AG04449 (cell line): ENCODE measurements at regions not wholly inside any gene's neighbourhood (a gene's known extent, or its start where the extent isn't known, plus 50 kb on each side); places are given as distances from the start of the nearest gene placed in this dataset.

Source experiments
- CTCF ChIA-PET: fragments of 350-600 bp; formaldehyde crosslinking; extraction: SDS; loops from one replicate; lab custom pipeline; 2021; ENCODE audit warnings: antibody characterized with exemption; lab: Yijun Ruan, JAX
- POLR2A ChIA-PET: fragments of 400-600, 350-600 bp; formaldehyde crosslinking; extraction: SDS; loops from one replicate; lab custom pipeline; 2020; ENCODE audit warnings: antibody characterized with exemption, inconsistent platforms; lab: Yijun Ruan, JAX
- DNase-seq: peaks from one replicate; pipeline ENCODE4 v3.0.0-alpha.2; 2010; ENCODE audit warnings: low read depth, low spot score
- H3K4me3 ChIP-seq: 2 replicates; pipeline ENCODE4 v1.5.1; 2011; ENCODE audit warnings: low read depth, mild to moderate bottlenecking, control low read depth, low read length
- TF ChIP-seq, protein P1 (sequence below): IDR thresholded peaks from one replicate; pipeline ENCODE4 v1.5.1; 2011; ENCODE audit warnings: mild to moderate bottlenecking, moderate library complexity, low read length, control low read depth, inconsistent platforms; ENCODE audit not compliant: insufficient read depth; ENCODE audit errors: missing control alignments

DNA sequence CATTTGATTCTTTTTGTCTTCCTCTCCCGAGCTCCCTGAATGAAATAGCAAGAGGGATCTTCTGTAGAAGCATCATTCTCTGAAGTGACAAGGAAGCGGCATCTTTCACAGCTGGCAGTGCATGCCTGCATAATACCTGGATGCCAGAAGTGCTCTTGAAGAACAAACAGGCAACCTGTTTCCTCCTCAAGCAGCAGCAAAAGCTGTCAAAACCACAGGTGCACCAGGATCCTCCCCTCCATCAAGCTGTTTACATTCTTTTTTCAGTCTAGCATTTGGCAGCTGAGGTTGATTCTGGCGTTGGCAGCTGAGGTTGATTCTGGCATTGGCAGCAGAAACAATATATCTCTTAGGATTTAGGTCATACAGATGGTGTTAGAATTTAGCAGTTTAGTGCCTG lies 979.0 kb downstream of the TUSC7 start:
- DNase-seq, result no peak
- no peak overlapping the region for H3K4me3 ChIP-seq
- ChIA-PET POLR2A (no interaction called here), CTCF (no interaction called here)
- TF ChIP-seq, protein P1, sequence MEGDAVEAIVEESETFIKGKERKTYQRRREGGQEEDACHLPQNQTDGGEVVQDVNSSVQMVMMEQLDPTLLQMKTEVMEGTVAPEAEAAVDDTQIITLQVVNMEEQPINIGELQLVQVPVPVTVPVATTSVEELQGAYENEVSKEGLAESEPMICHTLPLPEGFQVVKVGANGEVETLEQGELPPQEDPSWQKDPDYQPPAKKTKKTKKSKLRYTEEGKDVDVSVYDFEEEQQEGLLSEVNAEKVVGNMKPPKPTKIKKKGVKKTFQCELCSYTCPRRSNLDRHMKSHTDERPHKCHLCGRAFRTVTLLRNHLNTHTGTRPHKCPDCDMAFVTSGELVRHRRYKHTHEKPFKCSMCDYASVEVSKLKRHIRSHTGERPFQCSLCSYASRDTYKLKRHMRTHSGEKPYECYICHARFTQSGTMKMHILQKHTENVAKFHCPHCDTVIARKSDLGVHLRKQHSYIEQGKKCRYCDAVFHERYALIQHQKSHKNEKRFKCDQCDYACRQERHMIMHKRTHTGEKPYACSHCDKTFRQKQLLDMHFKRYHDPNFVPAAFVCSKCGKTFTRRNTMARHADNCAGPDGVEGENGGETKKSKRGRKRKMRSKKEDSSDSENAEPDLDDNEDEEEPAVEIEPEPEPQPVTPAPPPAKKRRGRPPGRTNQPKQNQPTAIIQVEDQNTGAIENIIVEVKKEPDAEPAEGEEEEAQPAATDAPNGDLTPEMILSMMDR, result no peak

DNA sequence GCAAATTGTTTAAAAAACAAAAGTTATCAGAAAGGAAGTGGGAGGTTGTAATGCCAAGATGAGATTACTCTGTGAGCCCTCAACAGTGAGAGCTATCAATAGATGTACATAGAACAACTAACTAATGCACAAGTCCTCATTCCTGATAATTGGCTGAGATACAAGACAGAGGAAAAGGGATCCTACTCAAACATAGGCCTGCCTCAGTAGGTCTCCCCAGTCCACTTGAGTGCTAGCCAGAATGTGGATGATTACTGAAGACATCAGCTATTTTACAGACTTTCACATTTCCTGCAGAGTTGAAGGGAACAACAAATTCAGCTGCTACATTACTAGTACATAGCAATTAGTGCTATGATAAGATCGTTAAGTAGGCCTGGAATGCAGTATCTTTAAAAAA lies 981.9 kb downstream of the TUSC7 start:
- no peak overlapping the region for H3K4me3 ChIP-seq
- TF ChIP-seq, protein P1, result no peak
- CTCF ChIA-PET, result interaction anchor here (1.0 to 1.2 kb wide), 2 partner anchors 27 to 306 kb away, joined by 3 to 4 read pairs; no protein-coding TSS in a partner anchor
- POLR2A ChIA-PET, result no interaction called here
- no peak for DNase-seq

DNA sequence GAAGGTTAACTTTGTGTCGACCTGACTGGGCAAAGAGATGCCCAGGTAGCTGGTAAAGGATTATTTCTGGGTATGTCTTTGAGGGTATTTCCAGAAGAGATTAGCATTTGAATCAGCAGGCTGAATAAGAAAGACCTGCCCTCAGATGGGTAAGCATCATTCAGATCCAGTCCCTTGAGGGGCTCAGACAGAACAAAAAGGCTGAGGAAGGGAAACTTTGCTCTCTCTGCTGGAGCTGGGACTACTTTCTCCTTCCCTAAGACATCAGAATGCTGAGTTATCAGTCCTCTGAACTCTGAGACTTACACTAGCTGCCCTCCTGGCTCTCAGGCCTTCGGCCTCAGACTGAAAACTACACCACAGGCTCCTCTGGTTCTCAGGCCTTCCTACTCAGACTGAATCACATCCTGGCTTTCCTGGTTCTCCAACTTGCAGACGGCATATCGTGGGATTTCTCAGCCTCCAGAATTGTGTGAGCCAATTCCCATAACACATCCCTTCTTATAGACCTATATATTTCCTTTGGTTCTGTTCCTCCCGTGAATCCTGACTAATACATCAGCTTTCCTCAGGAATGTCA lies 982.9 kb downstream of the TUSC7 start:
- TF ChIP-seq, protein P1, result no peak
- DNase-seq, result peak; percentile 33
- ChIA-PET POLR2A (no interaction called here), CTCF (interaction anchor here (0.8 kb wide), 1 partner anchor 306 kb away, joined by 3 read pairs; no protein-coding TSS in a partner anchor)
- no peak overlapping the region for H3K4me3 ChIP-seq

DNA sequence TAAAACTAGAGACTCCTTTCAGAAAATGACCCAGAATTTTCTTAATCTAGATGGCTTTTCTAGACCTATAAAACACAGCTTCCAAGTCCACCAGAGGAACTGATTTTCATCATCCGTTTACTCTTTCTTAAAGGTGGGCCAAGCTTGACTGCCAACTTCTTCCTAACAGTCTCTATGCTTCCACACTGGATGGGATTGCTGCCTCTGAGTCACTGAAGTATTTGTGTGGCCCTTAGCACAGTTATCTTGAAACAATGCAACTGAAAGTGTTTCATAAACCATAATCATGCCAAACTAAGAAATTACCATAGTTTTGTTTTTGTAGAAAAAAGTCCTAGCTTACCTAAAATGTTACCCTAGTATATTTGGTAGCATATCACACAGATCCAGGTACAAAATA lies 985.7 kb downstream of the TUSC7 start:
- POLR2A ChIA-PET, result no interaction called here
- no peak overlapping the region for H3K4me3 ChIP-seq
- CTCF ChIA-PET, result no interaction called here
- TF ChIP-seq, protein P1, result no peak
- DNase-seq, result no peak

DNA sequence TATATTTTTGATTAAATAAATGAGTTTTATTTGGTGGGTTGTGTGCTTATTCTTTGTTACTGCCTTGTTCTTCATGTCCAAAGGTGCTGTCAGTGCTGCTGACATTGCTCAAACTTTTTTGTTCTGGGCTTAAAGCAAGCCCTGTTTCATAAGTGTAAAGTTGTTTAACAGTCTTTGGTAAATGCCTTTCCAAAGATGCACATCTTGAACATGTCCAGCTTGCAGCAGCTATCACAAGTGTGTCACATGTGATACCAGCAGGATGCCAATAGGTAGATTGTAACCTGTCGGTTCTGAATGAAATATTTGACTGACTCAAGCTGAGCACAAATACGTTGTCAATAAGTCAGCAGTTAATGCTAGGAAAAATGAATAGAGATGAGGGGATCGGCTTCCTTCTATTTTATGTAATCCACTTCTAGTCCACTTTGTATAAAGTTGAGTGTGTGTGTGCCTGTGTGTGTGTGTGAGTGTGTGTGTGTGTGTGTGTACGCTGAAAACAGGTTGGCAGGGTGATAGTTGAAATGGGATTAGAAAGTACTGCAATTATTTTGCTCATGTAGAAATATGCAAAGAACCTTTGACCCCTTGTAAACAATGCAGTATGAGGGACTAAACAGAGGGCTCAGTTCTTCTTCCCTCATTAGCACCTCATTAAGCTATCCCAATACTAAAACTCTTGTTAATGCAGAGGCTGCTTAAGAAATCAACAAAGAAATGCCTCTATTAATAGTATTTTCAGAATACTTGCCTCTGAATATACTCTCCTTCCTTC lies 986.5 kb downstream of the TUSC7 start:
- no peak for DNase-seq
- ChIA-PET POLR2A (interaction anchor here (1.3 kb wide), 1 partner anchor 10 kb away, joined by 4 read pairs; no protein-coding TSS in a partner anchor), CTCF (no interaction called here)
- TF ChIP-seq, protein P1, result no peak
- no peak overlapping the region for H3K4me3 ChIP-seq

DNA sequence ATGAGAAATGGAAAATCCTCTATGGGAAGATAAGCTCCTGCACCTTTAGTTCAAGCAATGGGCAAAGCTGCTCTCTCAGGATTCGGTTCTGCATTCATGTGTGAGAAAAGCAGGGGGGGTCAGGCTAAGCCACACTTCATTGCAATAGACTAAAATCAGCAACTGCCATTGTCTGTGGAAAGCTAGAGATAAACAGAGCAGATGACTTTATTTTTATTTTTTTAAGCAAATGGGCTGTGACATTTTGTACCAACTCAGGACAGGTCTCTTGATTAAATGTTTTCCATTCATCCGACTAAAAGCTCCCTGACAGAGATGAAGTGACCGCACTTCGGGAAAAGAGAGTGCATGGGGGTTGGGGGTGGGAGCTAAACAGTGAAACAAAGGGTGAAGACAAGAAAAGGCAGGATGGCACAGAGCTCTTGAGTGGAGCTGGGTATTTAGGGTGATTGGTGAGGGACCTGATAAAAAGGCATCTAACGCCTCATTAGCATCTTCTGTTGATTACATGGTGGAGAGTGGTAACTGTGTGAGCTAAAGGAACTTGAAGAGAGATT lies 987.4 kb downstream of the TUSC7 start:
- TF ChIP-seq, protein P1, result no peak
- POLR2A ChIA-PET, result interaction anchor here (1.3 kb wide), 1 partner anchor 9 kb away, joined by 4 read pairs; no protein-coding TSS in a partner anchor

More for the DNA sequence above, 987.4 kb downstream of the TUSC7 start:
- no peak for DNase-seq
- H3K4me3 ChIP-seq, result no peak overlapping the region
- CTCF ChIA-PET, result interaction anchor here (1.0 to 2.3 kb wide), 2 partner anchors 22 to 23 kb away, joined by 3 to 8 read pairs; no protein-coding TSS in a partner anchor
